H1 (cell line): ENCODE measurements at regions not wholly inside any gene's neighbourhood (a gene's known extent, or its start where the extent isn't known, plus 50 kb on each side); places are given as distances from the start of the nearest gene placed in this dataset.

ENCODE experiments used
- CBX5 ChIP-seq: fragments of 300-800, 300-1000 bp; sonication (generic); IDR thresholded peaks from 2 replicates; pipeline ENCODE4 v1.7.1; 2016; ENCODE audit warnings: antibody characterized with exemption, low read length, low read depth
- CHD1 ChIP-seq: IDR thresholded peaks from 2 replicates; pipeline ENCODE4 v1.6.1; 2012; ENCODE audit warnings: low read depth, low read length, improper control_type of control experiment
- CHD7 ChIP-seq: fragments of 300-600 bp; sonication (generic); IDR thresholded peaks from 2 replicates; pipeline ENCODE4 v1.7.1; 2012; ENCODE audit warnings: low read length, moderate library complexity, mild to moderate bottlenecking, inconsistent platforms; ENCODE audit not compliant: insufficient replicate concordance
- HDAC2 ChIP-seq, 2 experiments: fragments of 300-600 bp in 1 of 2; sonication (generic) in 1 of 2; IDR thresholded peaks; 2 replicates each; pipeline ENCODE4 v1.6.1; 2011 to 2012; ENCODE audit warnings: low read depth in 2 of 2, low read length in 2 of 2, mild to moderate bottlenecking in 2 of 2, moderate library complexity in 2 of 2, borderline replicate concordance in 1 of 2, inconsistent platforms in 1 of 2
- SP1 ChIP-seq: IDR thresholded peaks from 2 replicates; pipeline ENCODE4 v1.6.1; 2011; ENCODE audit warnings: low read depth, low read length

DNA sequence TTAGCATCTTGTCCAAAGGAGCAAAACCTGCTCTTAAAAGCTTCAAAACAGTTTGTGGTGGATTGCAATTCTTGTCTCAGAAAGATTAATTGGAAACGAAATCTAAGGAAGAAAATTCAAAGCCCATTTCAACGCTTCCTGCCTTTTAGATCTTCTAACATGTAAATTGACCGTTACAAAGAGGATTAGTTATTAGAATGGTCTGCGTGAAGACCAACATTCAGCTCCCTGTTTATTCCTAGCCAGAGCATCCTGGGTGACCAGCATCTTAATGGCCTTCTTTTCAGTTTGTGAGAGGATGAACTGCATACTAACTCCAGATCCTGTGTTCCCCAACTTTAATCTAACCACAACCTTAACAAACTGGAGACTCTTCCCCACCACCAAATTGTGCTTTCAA is 109.9 kb upstream of the SLC1A3 start (continued):
- TF ChIP-seq CHD7 (no peak), CBX5 (no peak), HDAC2 (IDR thresholded peaks at IDR 0.05; ENCODE audit: borderline replicate concordance in 1 of 2, low read depth in 2 of 2, low read length in 2 of 2) (no peak), CHD1 (no peak), SP1 (no peak)
